Activated CD8-positive, alpha-beta memory T cell treated with anti-CD3 and anti-CD28 coated beads for 36 hours (primary cell): ENCODE measurements at regions not wholly inside any gene's neighbourhood (a gene's known extent, or its start where the extent isn't known, plus 50 kb on each side); places are given as distances from the start of the nearest gene placed in this dataset.

ENCODE experiments used
- CTCF ChIA-PET: fragments of 350-600 bp; sonication (Branson Sonifier 250); formaldehyde crosslinking; loops from one replicate; lab custom pipeline; 2021; ENCODE audit warnings: antibody characterized with exemption; lab: Charles Lee
- POLR2A ChIA-PET: fragments of 350-600 bp; sonication (Branson Sonifier 250); formaldehyde crosslinking; loops from one replicate; lab custom pipeline; 2021; ENCODE audit warnings: antibody characterized with exemption; lab: Charles Lee

GRCh38 chr11:127269911-127270310 is 269.3 kb upstream of the KIRREL3 start:
- ChIA-PET CTCF (no interaction called here), POLR2A (no interaction called here)

GRCh38 chr11:127268932-127269331 is 268.4 kb upstream of the KIRREL3 start:
- ChIA-PET CTCF (no interaction called here), POLR2A (no interaction called here)

- POLR2A ChIA-PET = no interaction called here
- CTCF ChIA-PET = no interaction called here
Measured at GRCh38 chr11:127268521-127268920, 268.0 kb upstream of the KIRREL3 start.

- POLR2A ChIA-PET = no interaction called here
- CTCF ChIA-PET = no interaction called here
Measured at GRCh38 chr11:127259102-127259501, 258.5 kb upstream of the KIRREL3 start.

GRCh38 chr11:127255209-127255608 is 254.6 kb upstream of the KIRREL3 start:
- POLR2A ChIA-PET = no interaction called here
- CTCF ChIA-PET = no interaction called here

GRCh38 chr11:127252321-127252720 is 251.8 kb upstream of the KIRREL3 start:
- ChIA-PET POLR2A (no interaction called here), CTCF (no interaction called here)

- ChIA-PET POLR2A (no interaction called here), CTCF (no interaction called here)
Measured at GRCh38 chr11:127249576-127249975, 249.0 kb upstream of the KIRREL3 start.

GRCh38 chr11:127248476-127248875 is 247.9 kb upstream of the KIRREL3 start:
- ChIA-PET CTCF (interaction anchor here (0.6 kb wide), 1 partner anchor 250 kb away, joined by 3 read pairs; no protein-coding TSS in a partner anchor), POLR2A (no interaction called here)

- CTCF ChIA-PET = no interaction called here
- POLR2A ChIA-PET = no interaction called here
Measured at GRCh38 chr11:127247261-127247851, 246.8 kb upstream of the KIRREL3 start.

GRCh38 chr11:127242676-127243075 is 242.1 kb upstream of the KIRREL3 start:
- CTCF ChIA-PET = no interaction called here
- POLR2A ChIA-PET = no interaction called here

- ChIA-PET POLR2A (no interaction called here), CTCF (no interaction called here)
Measured at GRCh38 chr11:127238321-127238720, 237.8 kb upstream of the KIRREL3 start.

GRCh38 chr11:127236776-127237175 is 236.2 kb upstream of the KIRREL3 start:
- CTCF ChIA-PET = no interaction called here

GRCh38 chr11:127233998-127234397 is 233.4 kb upstream of the KIRREL3 start:
- ChIA-PET POLR2A (no interaction called here), CTCF (no interaction called here)

More at GRCh38 chr11:127236776-127237175, 236.2 kb upstream of the KIRREL3 start:
- POLR2A ChIA-PET = no interaction called here

GRCh38 chr11:127230392-127230791 is 229.8 kb upstream of the KIRREL3 start:
- ChIA-PET CTCF (no interaction called here), POLR2A (no interaction called here)

- CTCF ChIA-PET = no interaction called here
Measured at GRCh38 chr11:127226949-127227348, 226.4 kb upstream of the KIRREL3 start.

GRCh38 chr11:127226380-127226779 is 225.8 kb upstream of the KIRREL3 start:
- ChIA-PET POLR2A (no interaction called here), CTCF (no interaction called here)

More at GRCh38 chr11:127226949-127227348, 226.4 kb upstream of the KIRREL3 start:
- POLR2A ChIA-PET = no interaction called here

GRCh38 chr11:127225619-127226018 is 225.0 kb upstream of the KIRREL3 start:
- CTCF ChIA-PET = no interaction called here
- POLR2A ChIA-PET = no interaction called here

GRCh38 chr11:127224276-127224675 is 223.7 kb upstream of the KIRREL3 start:
- POLR2A ChIA-PET = no interaction called here

GRCh38 chr11:127223633-127224032 is 223.1 kb upstream of the KIRREL3 start:
- CTCF ChIA-PET = no interaction called here
- POLR2A ChIA-PET = no interaction called here

More at GRCh38 chr11:127224276-127224675, 223.7 kb upstream of the KIRREL3 start:
- CTCF ChIA-PET = no interaction called here

- CTCF ChIA-PET = no interaction called here
Measured at GRCh38 chr11:127223026-127223425, 222.5 kb upstream of the KIRREL3 start.

GRCh38 chr11:127219704-127220103 is 219.1 kb upstream of the KIRREL3 start:
- ChIA-PET POLR2A (no interaction called here), CTCF (no interaction called here)

More at GRCh38 chr11:127223026-127223425, 222.5 kb upstream of the KIRREL3 start:
- POLR2A ChIA-PET = no interaction called here

- ChIA-PET CTCF (no interaction called here), POLR2A (no interaction called here)
Measured at GRCh38 chr11:127218275-127218608, 217.7 kb upstream of the KIRREL3 start.
